ENCODE measurements at regions not wholly inside any gene's neighbourhood (a gene's known extent, or its start where the extent isn't known, plus 50 kb on each side); places are given as distances from the start of the nearest gene placed in this dataset.
"Not testable (repeated sequence)": the region's sequence is repeated elsewhere in the genome, so short reads cannot be mapped to it uniquely, and the experiment has no call there.

- Histone ChIP-seq H3K27ac (no peak overlapping the region), H3K4me3 (no peak overlapping the region), H3K4me1 (replicated peaks in 1 of 2) (peaks cover 2 to 4% of the 10 kb centered on the region in 2 donors)
- WGBS, 10 experiments, result 60 to 100% (median 89%) methylated on average over 1 of the region's 1 CpG; no CpG with 5 or more reads in 2 of the 10 experiments
- ATAC-seq (replicated peaks in 6 of 8), result no peak
- in situ Hi-C loops (cut with MboI; ENCODE audit: low pct_unique_long_range_greater_than_20kb in 2 of 9, low sequenced_read_pairs in 9 of 9, unreplicated experiment in 9 of 9), result loop anchor here in 1 of 9 experiments (25.0 kb wide), 1 partner anchor 102 kb away; no protein-coding TSS in a partner anchor
Observed at GRCh38 chr10:31213959-31214358, 105.1 kb upstream of the ZEB1 start.

- H3K4me3 ChIP-seq, result no peak overlapping the region
- in situ Hi-C loops (cut with MboI; ENCODE audit: low pct_unique_long_range_greater_than_20kb in 2 of 9, low sequenced_read_pairs in 9 of 9, unreplicated experiment in 9 of 9), result loop anchor here in 1 of 9 experiments (25.0 kb wide), 1 partner anchor 103 kb away; no protein-coding TSS in a partner anchor
- 88 to 100% (median 95%) methylated on average over 1 to 2 of the region's 2 CpGs; no CpG with 5 or more reads in 3 of the 10 experiments for WGBS, 10 experiments
- ATAC-seq (replicated peaks in 6 of 8), result no peak
- H3K4me1 ChIP-seq (replicated peaks in 1 of 2), result peaks cover 0 to 2% of the 10 kb centered on the region in 2 donors
- no peak overlapping the region for H3K27ac ChIP-seq
Observed at GRCh38 chr10:31215052-31215451, 104.0 kb upstream of the ZEB1 start.

GRCh38 chr10:31219306-31219705 is 99.7 kb upstream of the ZEB1 start:
- H3K4me1 ChIP-seq (replicated peaks in 1 of 2), result no peaks in the 10 kb centered on the region
- in situ Hi-C loops (cut with MboI; ENCODE audit: low pct_unique_long_range_greater_than_20kb in 2 of 9, low sequenced_read_pairs in 9 of 9, unreplicated experiment in 9 of 9), result loop anchor here in 1 of 9 experiments (25.0 kb wide), 1 partner anchor 107 kb away; no protein-coding TSS in a partner anchor
- H3K27ac ChIP-seq, result no peak overlapping the region
- no peak for ATAC-seq (replicated peaks in 6 of 8)
- 20 to 100% (median 94%) methylated on average over 1 of the region's 1 CpG; no CpG with 5 or more reads in 4 of the 10 experiments for WGBS, 10 experiments
- no peak overlapping the region for H3K4me3 ChIP-seq

- H3K27ac ChIP-seq; ATAC-seq (replicated peaks in 6 of 8); H3K4me1 ChIP-seq (replicated peaks in 1 of 2); in situ Hi-C loops (cut with MboI; ENCODE audit: low pct_unique_long_range_greater_than_20kb in 2 of 9, low sequenced_read_pairs in 9 of 9, unreplicated experiment in 9 of 9); H3K4me3 ChIP-seq: not testable (repeated sequence)
- WGBS, 10 experiments, result 50 to 100% (median 89%) methylated on average over 1 to 4 of the region's 4 CpGs; no CpG with 5 or more reads in 1 of the 10 experiments
Observed at GRCh38 chr10:31228780-31229179, 90.2 kb upstream of the ZEB1 start.

- 14 to 100% (median 80%) methylated on average over 1 of the region's 1 CpG; no CpG with 5 or more reads in 5 of the 10 experiments for WGBS, 10 experiments
- ATAC-seq (replicated peaks in 6 of 8), result no peak
- Histone ChIP-seq H3K4me1 (replicated peaks in 1 of 2) (no peaks in the 10 kb centered on the region), H3K27ac (no peak overlapping the region), H3K4me3 (no peak overlapping the region)
- in situ Hi-C loops (cut with MboI; ENCODE audit: low pct_unique_long_range_greater_than_20kb in 2 of 9, low sequenced_read_pairs in 9 of 9, unreplicated experiment in 9 of 9), result no loop called here
Observed at GRCh38 chr10:31239961-31240360, 79.1 kb upstream of the ZEB1 start.

GRCh38 chr10:31242902-31243301 is 76.1 kb upstream of the ZEB1 start:
- no peak overlapping the region for H3K4me3 ChIP-seq
- H3K27ac ChIP-seq, result no peak overlapping the region
- 0 to 83% (median 30%) methylated on average over 1 of the region's 1 CpG; no CpG with 5 or more reads in 6 of the 10 experiments for WGBS, 10 experiments
- ATAC-seq (replicated peaks in 6 of 8), result peak; percentile 81 to 98 (median 96)
- no peaks in the 10 kb centered on the region for H3K4me1 ChIP-seq (replicated peaks in 1 of 2)
- in situ Hi-C loops (cut with MboI; ENCODE audit: low pct_unique_long_range_greater_than_20kb in 2 of 9, low sequenced_read_pairs in 9 of 9, unreplicated experiment in 9 of 9), result no loop called here

GRCh38 chr10:31251118-31251517 is 67.9 kb upstream of the ZEB1 start:
- ATAC-seq (replicated peaks in 6 of 8); in situ Hi-C loops (cut with MboI; ENCODE audit: low pct_unique_long_range_greater_than_20kb in 2 of 9, low sequenced_read_pairs in 9 of 9, unreplicated experiment in 9 of 9): not testable (repeated sequence)
- no CpG with 5 or more reads among the region's 4 CpGs for WGBS, 10 experiments

GRCh38 chr10:31253237-31253636 is 65.8 kb upstream of the ZEB1 start:
- in situ Hi-C loops (cut with MboI; ENCODE audit: low pct_unique_long_range_greater_than_20kb in 2 of 9, low sequenced_read_pairs in 9 of 9, unreplicated experiment in 9 of 9), result no loop called here
- Histone ChIP-seq H3K4me3 (no peak overlapping the region), H3K27ac (no peak overlapping the region), H3K4me1 (replicated peaks in 1 of 2) (no peaks in the 10 kb centered on the region)
- no peak for ATAC-seq (replicated peaks in 6 of 8)
- WGBS, 10 experiments, result 45 to 92% (median 65%) methylated on average over 1 of the region's 1 CpG; no CpG with 5 or more reads in 2 of the 10 experiments

More at GRCh38 chr10:31251118-31251517, 67.9 kb upstream of the ZEB1 start:
- H3K4me1 ChIP-seq (replicated peaks in 1 of 2); H3K27ac ChIP-seq; H3K4me3 ChIP-seq: not testable (repeated sequence)

GRCh38 chr10:31261511-31262311 is 57.3 kb upstream of the ZEB1 start:
- 4 to 100% (median 81%) methylated on average over 2 to 6 of the region's 6 CpGs for WGBS, 10 experiments
- ATAC-seq (replicated peaks in 6 of 8), result peak in 3 of 8 experiments; percentile 69 to 89 (median 83)
- Histone ChIP-seq H3K4me3 (no peak overlapping the region), H3K27ac (no peak overlapping the region), H3K4me1 (replicated peaks in 1 of 2) (no peaks in the 10 kb centered on the region)
- in situ Hi-C loops (cut with MboI; ENCODE audit: low pct_unique_long_range_greater_than_20kb in 2 of 9, low sequenced_read_pairs in 9 of 9, unreplicated experiment in 9 of 9), result no loop called here

GRCh38 chr10:31262672-31263071 is 56.3 kb upstream of the ZEB1 start:
- Histone ChIP-seq H3K4me1 (replicated peaks in 1 of 2) (no peaks in the 10 kb centered on the region), H3K4me3 (no peak overlapping the region), H3K27ac (no peak overlapping the region)
- in situ Hi-C loops (cut with MboI; ENCODE audit: low pct_unique_long_range_greater_than_20kb in 2 of 9, low sequenced_read_pairs in 9 of 9, unreplicated experiment in 9 of 9), result no loop called here
- no peak for ATAC-seq (replicated peaks in 6 of 8)
- WGBS, 10 experiments, result 0 to 100% (median 80%) methylated on average over 1 to 2 of the region's 2 CpGs; no CpG with 5 or more reads in 1 of the 10 experiments

GRCh38 chr10:31263903-31264302 is 55.1 kb upstream of the ZEB1 start:
- Histone ChIP-seq H3K4me1 (replicated peaks in 1 of 2) (peaks cover 2 to 8% of the 10 kb centered on the region in 2 donors), H3K27ac (no peak overlapping the region), H3K4me3 (no peak overlapping the region)
- 79 to 100% (median 80%) methylated on average over 1 to 4 of the region's 5 CpGs; no CpG with 5 or more reads in 5 of the 10 experiments for WGBS, 10 experiments
- no peak for ATAC-seq (replicated peaks in 6 of 8)
- in situ Hi-C loops (cut with MboI; ENCODE audit: low pct_unique_long_range_greater_than_20kb in 2 of 9, low sequenced_read_pairs in 9 of 9, unreplicated experiment in 9 of 9), result no loop called here

- no peak overlapping the region for H3K4me3 ChIP-seq
- H3K4me1 ChIP-seq (replicated peaks in 1 of 2), result peaks cover 3 to 11% of the 10 kb centered on the region in 2 donors
- ATAC-seq (replicated peaks in 6 of 8), result no peak
- 0 to 85% (median 64%) methylated on average over 1 to 11 of the region's 12 CpGs; no CpG with 5 or more reads in 2 of the 10 experiments for WGBS, 10 experiments
- no peak overlapping the region for H3K27ac ChIP-seq
- in situ Hi-C loops (cut with MboI; ENCODE audit: low pct_unique_long_range_greater_than_20kb in 2 of 9, low sequenced_read_pairs in 9 of 9, unreplicated experiment in 9 of 9), result no loop called here
Observed at GRCh38 chr10:31268444-31269303, 50.3 kb upstream of the ZEB1 start.

Data from motor neuron (in vitro differentiated cells).